HL-60 (cell line): ENCODE measurements at regions not wholly inside any gene's neighbourhood (a gene's known extent, or its start where the extent isn't known, plus 50 kb on each side); places are given as distances from the start of the nearest gene placed in this dataset.

Experiments
- DNase-seq, 2 experiments: peaks; one replicate each; pipeline ENCODE4 v3.0.0-alpha.2; 2010 to 2020; ENCODE audit warnings: low read depth in 1 of 2, low spot score in 1 of 2
- H3K27ac ChIP-seq: fragments of 250-450 bp; sonication (Bioruptor Pico); replicated peaks from 2 replicates; pipeline ENCODE4 v1.5.1; 2020; ENCODE audit warnings: mild to moderate bottlenecking, moderate library complexity
- H3K27me3 ChIP-seq: fragments of 250-450 bp; sonication (Bioruptor Pico); 2 replicates; pipeline ENCODE4 v1.5.1; 2021; ENCODE audit warnings: mild to moderate bottlenecking, moderate library complexity; ENCODE audit not compliant: insufficient read depth, poor library complexity, severe bottlenecking
- H3K4me3 ChIP-seq: replicated peaks from 2 replicates; pipeline ENCODE4 v1.5.1; 2011; ENCODE audit warnings: mild to moderate bottlenecking, control low read depth, low read length; ENCODE audit not compliant: insufficient read depth
- CTCF ChIP-seq: IDR thresholded peaks from one replicate; pipeline ENCODE4 v1.5.1; 2011; ENCODE audit warnings: low read length, control low read depth, inconsistent platforms; ENCODE audit not compliant: insufficient read depth
- GABPA ChIP-seq: IDR thresholded peaks from 2 replicates; pipeline ENCODE4 v1.6.1; 2012; ENCODE audit warnings: low read depth
- POLR2AphosphoS5 ChIP-seq: IDR thresholded peaks from 2 replicates; pipeline ENCODE4 v1.6.1; 2012; ENCODE audit warnings: low read depth
- REST ChIP-seq: IDR thresholded peaks from 2 replicates; pipeline ENCODE4 v1.6.1; 2012; ENCODE audit warnings: low read depth; ENCODE audit not compliant: insufficient replicate concordance
- SPI1 ChIP-seq: IDR thresholded peaks from 2 replicates; pipeline ENCODE4 v1.6.1; 2012; ENCODE audit warnings: low read depth, mild to moderate bottlenecking, borderline replicate concordance

GRCh38 chr15:39108021-39108420 lies 472.9 kb upstream of the THBS1 start:
- no peak overlapping the region for H3K27ac ChIP-seq
- H3K4me3 ChIP-seq, result no peak overlapping the region
- H3K27me3 ChIP-seq, result peaks cover 2% of the 10 kb centered on the region
- TF ChIP-seq GABPA (no peak), POLR2AphosphoS5 (no peak), CTCF (no peak), REST (no peak), SPI1 (no peak)
- no peak for DNase-seq

GRCh38 chr15:39110336-39110735 lies 470.5 kb upstream of the THBS1 start:
- peaks cover 6% of the 10 kb centered on the region for H3K27me3 ChIP-seq
- no peak for TF ChIP-seq SPI1
- no peak for TF ChIP-seq CTCF
- no peak for TF ChIP-seq REST
- no peak for TF ChIP-seq GABPA
- no peak for TF ChIP-seq POLR2AphosphoS5
- H3K4me3 ChIP-seq, result no peak overlapping the region
- H3K27ac ChIP-seq, result no peak overlapping the region
- DNase-seq, result no peak

GRCh38 chr15:39110746-39111145 lies 470.1 kb upstream of the THBS1 start:
- no peak for DNase-seq
- Histone ChIP-seq H3K27me3 (peaks cover 6% of the 10 kb centered on the region), H3K4me3 (no peak overlapping the region), H3K27ac (no peak overlapping the region)
- no peak for TF ChIP-seq SPI1
- TF ChIP-seq REST, result no peak
- no peak for TF ChIP-seq POLR2AphosphoS5
- TF ChIP-seq GABPA, result no peak
- TF ChIP-seq CTCF, result no peak
